Heart right ventricle (tissue), 16 donors: ENCODE measurements at regions not wholly inside any gene's neighbourhood (a gene's known extent, or its start where the extent isn't known, plus 50 kb on each side); places are given as distances from the start of the nearest gene placed in this dataset.

Experiments
- ATAC-seq, 8 donors: fragments of 200-7000 bp; cut with Tn5 transposase; one replicate each; pipeline ENCODE4 v1.9.1; 2020; ENCODE audit warnings: mild to moderate bottlenecking in 8 of 8, moderate library complexity in 8 of 8, moderate number of reproducible peaks in 1 of 8
- DNase-seq, 2 donors: peaks; one replicate each; pipeline ENCODE4 v3.0.0-alpha.2; 2020
- H3K27ac ChIP-seq, 10 donors: fragments of 200-600 bp; sonication (generic) in 2 of 10; one replicate each; pipeline versions ENCODE4 v1.5.0 to v1.8.0; 2020 to 2022; ENCODE audit warnings: mild to moderate bottlenecking in 3 of 10
- H3K27me3 ChIP-seq, 7 donors: fragments of 200-600 bp; one replicate each; pipeline ENCODE4 v1.8.0; 2021 to 2022; ENCODE audit warnings: mild to moderate bottlenecking in 2 of 7
- H3K36me3 ChIP-seq, 9 donors: fragments of 200-600 bp; sonication (generic) in 1 of 9; one replicate each; pipeline versions ENCODE4 v1.5.0 to v1.8.0; 2020 to 2022; ENCODE audit warnings: mild to moderate bottlenecking in 2 of 9
- H3K4me1 ChIP-seq, 9 donors: fragments of 200-600 bp; sonication (generic) in 1 of 9; one replicate each; pipeline versions ENCODE4 v1.5.0 to v1.8.0; 2020 to 2022; ENCODE audit warnings: mild to moderate bottlenecking in 4 of 9
- H3K4me3 ChIP-seq, 10 donors: fragments of 200-600 bp; sonication (generic) in 2 of 10; one replicate each; pipeline versions ENCODE4 v1.5.0 to v1.8.0; 2020 to 2022; ENCODE audit warnings: mild to moderate bottlenecking in 7 of 10, moderate library complexity in 2 of 10
- H3K9me3 ChIP-seq, 11 donors: fragments of 200-600 bp in 10 of 11; sonication (generic) in 2 of 11; one replicate each; pipeline versions ENCODE4 v1.5.0 to v1.8.0; 2013 to 2022; ENCODE audit warnings: mild to moderate bottlenecking in 2 of 11, control low read depth in 1 of 11, moderate library complexity in 1 of 11
- WGBS, 2 donors: extraction: QIAGEN DNeasy Blood & Tissue Kit; methylation state at CpG; one replicate each; pipeline ENCODE4 v1.1.7; 2013; ENCODE audit warnings: inconsistent platforms in 1 of 2; 5-methylcytosine and 5-hydroxymethylcytosine counted together
- intact Hi-C, 10 donors: fragments of 100-400 bp; cut with DNase I; formaldehyde crosslinking; loops; one replicate each; pipeline versions ENCODE4 v1.11.1 to v1.14.2; 2022
- TF ChIP-seq, protein P1 (sequence below), 9 donors: fragments of 200-600 bp; sonication (generic) in 2 of 9; IDR thresholded peaks; one replicate each; pipeline versions ENCODE4 v1.5.0 to v1.8.0; 2021 to 2022; ENCODE audit warnings: antibody characterized with exemption in 9 of 9, mild to moderate bottlenecking in 5 of 9, moderate library complexity in 1 of 9
- donor health status: Arrhythmogenic right ventricular cardiomyopathy.
- donor health status: ischemic (EF 13 %, LVEDD 7.1; RV severe dilation, severe dysfunction).
- donor health status: healthy with polysubstance abuse.
- donor health status: DM: no; HTN: yes; CAD: no.
- donor health status: DM: no; HTN: no; CAD: no.
- donor health status: ischemic (EF 25% LVEDD 6.9; RV normal size, moderate dysfunction).
- donor health status: ischemic (EF 25% LVEDD 5.7; RV mildly dilated, moderate dysfunction).
- donor health status: healthy.
- donor health status: DM: yes; HTN: yes; CAD: no.
- donor health status: Ischemic cardiomyopathy.
- donor health status: ischemic (EF 35%, LVEDD 5.7; RV mildly dilated, moderate dysfunction).
- donor health status: nonischemic (EF 11% LVEDD 7.7; RV severe dilation, severe dysfunction).
- donor health status: DM: yes; HTN: yes; CAD: no.
- donor health status: PGD.
- donor health status: ischemic (EF 29% LVEDD 5.4; RV normal size, mild dysfunction).
- donor health status: nonischemic (EF 23%, LVEDD 6.1; RV moderate dilation, normal function).

GRCh38 chr10:61223576-61223975, 229.6 kb downstream of the TMEM26 start:
- H3K9me3 ChIP-seq = peaks cover 0 to 36% (median 15%) of the 10 kb centered on the region in 11 donors
- intact Hi-C loops = no loop called here
- no peaks in the 10 kb centered on the region for H3K36me3 ChIP-seq
- no peaks in the 10 kb centered on the region for H3K27me3 ChIP-seq
- DNase-seq (no peak), ATAC-seq (no peak)
- H3K27ac ChIP-seq = no peak overlapping the region
- no peaks in the 10 kb centered on the region for H3K4me1 ChIP-seq
- TF ChIP-seq, protein P1, sequence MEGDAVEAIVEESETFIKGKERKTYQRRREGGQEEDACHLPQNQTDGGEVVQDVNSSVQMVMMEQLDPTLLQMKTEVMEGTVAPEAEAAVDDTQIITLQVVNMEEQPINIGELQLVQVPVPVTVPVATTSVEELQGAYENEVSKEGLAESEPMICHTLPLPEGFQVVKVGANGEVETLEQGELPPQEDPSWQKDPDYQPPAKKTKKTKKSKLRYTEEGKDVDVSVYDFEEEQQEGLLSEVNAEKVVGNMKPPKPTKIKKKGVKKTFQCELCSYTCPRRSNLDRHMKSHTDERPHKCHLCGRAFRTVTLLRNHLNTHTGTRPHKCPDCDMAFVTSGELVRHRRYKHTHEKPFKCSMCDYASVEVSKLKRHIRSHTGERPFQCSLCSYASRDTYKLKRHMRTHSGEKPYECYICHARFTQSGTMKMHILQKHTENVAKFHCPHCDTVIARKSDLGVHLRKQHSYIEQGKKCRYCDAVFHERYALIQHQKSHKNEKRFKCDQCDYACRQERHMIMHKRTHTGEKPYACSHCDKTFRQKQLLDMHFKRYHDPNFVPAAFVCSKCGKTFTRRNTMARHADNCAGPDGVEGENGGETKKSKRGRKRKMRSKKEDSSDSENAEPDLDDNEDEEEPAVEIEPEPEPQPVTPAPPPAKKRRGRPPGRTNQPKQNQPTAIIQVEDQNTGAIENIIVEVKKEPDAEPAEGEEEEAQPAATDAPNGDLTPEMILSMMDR (IDR thresholded peaks at IDR 0.05) = no peak
- no peak overlapping the region for H3K4me3 ChIP-seq

GRCh38 chr10:61219696-61220095, 233.5 kb downstream of the TMEM26 start:
- no peaks in the 10 kb centered on the region for H3K27me3 ChIP-seq

GRCh38 chr10:61217851-61218565, 235.2 kb downstream of the TMEM26 start:
- H3K27ac ChIP-seq = no peak overlapping the region
- H3K4me1 ChIP-seq = no peaks in the 10 kb centered on the region
- no peaks in the 10 kb centered on the region for H3K9me3 ChIP-seq
- ATAC-seq = no peak
- no peak overlapping the region for H3K4me3 ChIP-seq
- 87 to 94% methylated on average over 3 of the region's 3 CpGs for WGBS, 2 donors
- DNase-seq = no peak
- no peaks in the 10 kb centered on the region for H3K27me3 ChIP-seq
- intact Hi-C loops = no loop called here
- TF ChIP-seq, protein P1 (IDR thresholded peaks at IDR 0.05) = no peak
- no peaks in the 10 kb centered on the region for H3K36me3 ChIP-seq

More at GRCh38 chr10:61219696-61220095, 233.5 kb downstream of the TMEM26 start:
- intact Hi-C loops = no loop called here
- ATAC-seq (no peak), DNase-seq (no peak)
- Histone ChIP-seq H3K4me3 (no peak overlapping the region), H3K36me3 (no peaks in the 10 kb centered on the region), H3K9me3 (peaks cover 0 to 5% (median 0%) of the 10 kb centered on the region in 11 donors), H3K4me1 (no peaks in the 10 kb centered on the region), H3K27ac (no peak overlapping the region)
- TF ChIP-seq, protein P1 (IDR thresholded peaks at IDR 0.05) = no peak
- WGBS, 2 donors = 62 to 65% methylated on average over 1 of the region's 1 CpG

DNA sequence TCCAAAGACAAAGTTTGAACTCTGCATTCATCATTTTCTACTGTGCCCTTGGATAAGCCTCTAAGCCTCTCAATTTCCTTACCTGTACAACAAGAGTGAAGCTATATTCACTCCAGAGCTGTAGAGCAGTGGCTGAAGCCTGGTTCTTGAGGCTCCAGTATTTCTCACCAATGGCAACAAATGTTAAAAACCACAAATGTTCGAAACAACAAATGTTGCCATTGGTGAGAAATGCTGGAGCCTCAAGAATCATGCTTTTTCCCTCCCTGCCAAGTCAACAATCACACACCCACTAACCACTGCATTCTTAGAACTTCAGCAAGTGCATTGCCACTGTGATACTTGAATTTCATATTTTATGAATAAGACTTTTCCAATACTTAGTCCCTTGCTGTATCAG, 237.9 kb downstream of the TMEM26 start:
- no peaks in the 10 kb centered on the region for H3K36me3 ChIP-seq
- intact Hi-C loops = no loop called here
- 81 to 84% methylated on average over 1 of the region's 1 CpG for WGBS, 2 donors
- H3K27ac ChIP-seq = no peak overlapping the region
- DNase-seq (no peak), ATAC-seq (no peak)
- no peaks in the 10 kb centered on the region for H3K4me1 ChIP-seq
- H3K4me3 ChIP-seq = no peak overlapping the region
- TF ChIP-seq, protein P1 (IDR thresholded peaks at IDR 0.05) = no peak
- no peaks in the 10 kb centered on the region for H3K27me3 ChIP-seq
- no peaks in the 10 kb centered on the region for H3K9me3 ChIP-seq
